Suprapubic skin (tissue), 4 donors: ENCODE measurements at regions not wholly inside any gene's neighbourhood (a gene's known extent, or its start where the extent isn't known, plus 50 kb on each side); places are given as distances from the start of the nearest gene placed in this dataset.

ENCODE experiments used
- DNase-seq, 2 donors: peaks; one replicate each; pipeline ENCODE4 v3.0.0-alpha.2; 2019; ENCODE audit warnings: low spot score in 2 of 2
- H3K27ac ChIP-seq: fragments of 200-600 bp; sonication (generic); one replicate; pipeline ENCODE4 v1.5.1; 2019
- H3K27me3 ChIP-seq: fragments of 200-600 bp; sonication (generic); one replicate; pipeline ENCODE4 v1.5.1; 2019
- H3K36me3 ChIP-seq: fragments of 200-600 bp; sonication (generic); one replicate; pipeline ENCODE4 v1.5.1; 2019
- H3K4me1 ChIP-seq: fragments of 200-600 bp; sonication (generic); one replicate; pipeline ENCODE4 v1.5.1; 2019
- H3K4me3 ChIP-seq: fragments of 200-600 bp; sonication (generic); one replicate; pipeline ENCODE4 v1.5.1; 2019; ENCODE audit warnings: mild to moderate bottlenecking
- H3K9me3 ChIP-seq: fragments of 200-600 bp; sonication (generic); one replicate; pipeline ENCODE4 v1.5.1; 2019
- EP300 ChIP-seq: sonication (generic); formaldehyde crosslinking; IDR thresholded peaks from one replicate; pipeline ENCODE4 v1.6.1; 2017; ENCODE audit warnings: antibody characterized with exemption
- POLR2A ChIP-seq, 2 donors: fragments of 450-650 bp; IDR thresholded peaks; one replicate each; pipeline ENCODE4 v1.6.1; 2017; ENCODE audit warnings: antibody characterized with exemption in 2 of 2, mild to moderate bottlenecking in 2 of 2, moderate library complexity in 2 of 2
- POLR2AphosphoS5 ChIP-seq, 3 donors: sonication (generic); formaldehyde crosslinking; IDR thresholded peaks; one replicate each; pipeline ENCODE4 v1.6.1; 2017; ENCODE audit warnings: antibody characterized with exemption in 3 of 3
- WGBS: methylation state at CpG from one replicate; pipeline ENCODE4 v1.1.5; 2018; 5-methylcytosine and 5-hydroxymethylcytosine counted together
- TF ChIP-seq, protein P1 (sequence below), 2 donors: fragments of 200-600 bp in 1 of 2; fragments of 450-650 bp in 1 of 2; sonication (generic) in 1 of 2; IDR thresholded peaks; one replicate each; pipeline ENCODE4 v1.5.1; 2016 to 2019; ENCODE audit warnings: antibody characterized with exemption in 2 of 2, mild to moderate bottlenecking in 1 of 2, moderate library complexity in 1 of 2

DNA sequence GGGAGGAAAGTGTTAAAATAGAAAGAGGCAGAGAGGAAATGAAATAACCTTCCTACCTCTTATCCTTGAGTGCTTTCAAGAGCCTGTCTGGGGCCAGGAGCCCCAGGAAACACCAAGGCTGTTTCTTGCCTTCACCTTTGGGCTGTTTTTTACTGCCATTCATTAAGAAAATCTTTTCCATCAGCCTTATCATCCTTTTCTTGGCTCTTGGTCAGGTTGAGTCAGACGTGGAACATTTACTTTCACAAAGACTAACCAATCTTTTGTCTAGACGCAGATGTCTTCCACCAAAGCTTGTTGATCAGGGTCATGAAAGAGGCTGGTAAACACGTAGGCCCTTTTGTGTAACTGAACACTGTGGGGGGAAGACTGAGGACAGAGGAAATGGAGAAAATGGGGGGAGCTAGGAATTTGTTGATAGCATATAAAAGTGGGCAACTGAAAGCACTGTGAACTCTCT, 151.0 kb upstream of the THBS1 start:
- WGBS = 28% methylated on average over 3 of the region's 3 CpGs
- Histone ChIP-seq H3K9me3 (no peaks in the 10 kb centered on the region), H3K27ac (no peak overlapping the region), H3K4me1 (peaks cover 30% of the 10 kb centered on the region), H3K27me3 (no peaks in the 10 kb centered on the region), H3K36me3 (no peaks in the 10 kb centered on the region), H3K4me3 (no peak overlapping the region)
- no peak for DNase-seq
- TF ChIP-seq EP300 = no peak
- TF ChIP-seq, protein P1, sequence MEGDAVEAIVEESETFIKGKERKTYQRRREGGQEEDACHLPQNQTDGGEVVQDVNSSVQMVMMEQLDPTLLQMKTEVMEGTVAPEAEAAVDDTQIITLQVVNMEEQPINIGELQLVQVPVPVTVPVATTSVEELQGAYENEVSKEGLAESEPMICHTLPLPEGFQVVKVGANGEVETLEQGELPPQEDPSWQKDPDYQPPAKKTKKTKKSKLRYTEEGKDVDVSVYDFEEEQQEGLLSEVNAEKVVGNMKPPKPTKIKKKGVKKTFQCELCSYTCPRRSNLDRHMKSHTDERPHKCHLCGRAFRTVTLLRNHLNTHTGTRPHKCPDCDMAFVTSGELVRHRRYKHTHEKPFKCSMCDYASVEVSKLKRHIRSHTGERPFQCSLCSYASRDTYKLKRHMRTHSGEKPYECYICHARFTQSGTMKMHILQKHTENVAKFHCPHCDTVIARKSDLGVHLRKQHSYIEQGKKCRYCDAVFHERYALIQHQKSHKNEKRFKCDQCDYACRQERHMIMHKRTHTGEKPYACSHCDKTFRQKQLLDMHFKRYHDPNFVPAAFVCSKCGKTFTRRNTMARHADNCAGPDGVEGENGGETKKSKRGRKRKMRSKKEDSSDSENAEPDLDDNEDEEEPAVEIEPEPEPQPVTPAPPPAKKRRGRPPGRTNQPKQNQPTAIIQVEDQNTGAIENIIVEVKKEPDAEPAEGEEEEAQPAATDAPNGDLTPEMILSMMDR (IDR thresholded peaks at IDR 0.05) = no peak
- no peak for TF ChIP-seq POLR2AphosphoS5 (IDR thresholded peaks at IDR 0.05)
- no peak for TF ChIP-seq POLR2A (IDR thresholded peaks at IDR 0.05)

DNA sequence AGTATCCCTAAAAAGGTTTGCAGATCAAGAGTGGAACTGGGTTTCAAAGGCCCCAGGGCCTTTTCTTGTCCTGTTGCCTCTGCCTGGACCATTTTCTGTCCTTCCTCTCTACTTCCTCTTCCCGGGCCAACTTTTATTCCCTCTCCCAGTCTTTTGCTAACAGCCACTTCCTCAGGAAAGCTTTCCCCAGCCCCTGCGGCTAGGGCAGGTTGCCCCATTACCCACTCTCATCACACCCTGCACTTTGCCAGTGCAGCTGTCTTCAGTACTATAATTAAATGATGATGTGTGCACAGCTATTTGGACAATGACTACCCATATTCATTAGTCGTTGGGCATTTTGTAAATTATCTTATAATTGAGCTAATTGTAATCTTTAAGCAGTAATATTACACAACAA, 150.5 kb upstream of the THBS1 start:
- no peak for DNase-seq
- Histone ChIP-seq H3K4me3 (no peak overlapping the region), H3K9me3 (no peaks in the 10 kb centered on the region), H3K27me3 (no peaks in the 10 kb centered on the region), H3K27ac (no peak overlapping the region), H3K36me3 (no peaks in the 10 kb centered on the region), H3K4me1 (peaks cover 31% of the 10 kb centered on the region)
- no peak for TF ChIP-seq POLR2A (IDR thresholded peaks at IDR 0.05)
- TF ChIP-seq, protein P1 (IDR thresholded peaks at IDR 0.05) = no peak
- no peak for TF ChIP-seq EP300
- no peak for TF ChIP-seq POLR2AphosphoS5 (IDR thresholded peaks at IDR 0.05)
- 74% methylated on average over 3 of the region's 3 CpGs for WGBS

DNA sequence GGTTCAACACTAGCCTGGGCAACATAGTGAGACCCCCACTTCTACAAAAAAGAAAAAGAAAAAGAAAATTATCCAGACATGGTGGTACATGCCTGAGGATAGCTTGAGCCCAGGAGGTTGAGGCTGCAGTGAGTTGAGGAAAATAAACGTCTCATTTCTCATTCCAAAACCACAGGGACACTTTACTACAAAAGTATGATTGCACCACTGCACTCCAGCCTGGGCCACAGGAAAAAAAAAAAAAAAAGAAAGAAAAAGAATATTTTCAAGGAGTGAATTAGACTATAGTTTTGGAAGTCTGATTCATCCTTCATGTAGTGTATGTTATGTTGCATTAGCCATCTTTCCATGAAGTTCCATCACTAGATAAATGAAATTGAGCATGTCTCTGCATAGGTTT, 149.5 kb upstream of the THBS1 start:
- Histone ChIP-seq H3K9me3 (no peaks in the 10 kb centered on the region), H3K27me3 (no peaks in the 10 kb centered on the region), H3K36me3 (no peaks in the 10 kb centered on the region), H3K4me1 (peaks cover 31% of the 10 kb centered on the region), H3K27ac (no peak overlapping the region), H3K4me3 (no peak overlapping the region)
- 67% methylated on average over 1 of the region's 1 CpG for WGBS
- DNase-seq = no peak
- TF ChIP-seq POLR2A (IDR thresholded peaks at IDR 0.05) (no peak), POLR2AphosphoS5 (IDR thresholded peaks at IDR 0.05) (no peak), EP300 (no peak)
- TF ChIP-seq, protein P1 (IDR thresholded peaks at IDR 0.05) = no peak

DNA sequence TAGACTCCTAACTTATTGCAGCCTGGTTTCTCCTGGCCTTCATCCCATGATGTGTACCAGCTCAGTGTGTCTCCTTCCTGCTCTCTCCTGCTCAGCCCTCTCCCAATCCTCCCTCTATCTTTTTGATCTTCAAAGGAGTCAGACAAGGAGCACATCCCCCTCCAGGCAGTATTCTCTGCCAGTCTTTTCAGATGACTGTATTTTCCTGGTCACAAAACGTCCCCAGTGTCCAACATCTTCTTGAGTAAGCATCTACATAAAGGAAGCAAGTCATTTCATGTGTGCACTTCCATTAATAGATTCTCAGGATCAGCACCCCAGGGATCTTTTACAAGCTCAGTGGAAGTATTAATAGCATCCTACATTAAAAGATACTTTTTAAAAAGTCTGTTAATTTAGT, 148.9 kb upstream of the THBS1 start:
- WGBS = 20% methylated on average over 1 of the region's 1 CpG
- H3K9me3 ChIP-seq = no peaks in the 10 kb centered on the region
- DNase-seq = no peak
- TF ChIP-seq POLR2AphosphoS5 (IDR thresholded peaks at IDR 0.05) (no peak), POLR2A (IDR thresholded peaks at IDR 0.05) (no peak), EP300 (no peak)
- TF ChIP-seq, protein P1 (IDR thresholded peaks at IDR 0.05) = no peak
- H3K36me3 ChIP-seq = no peaks in the 10 kb centered on the region
- no peak overlapping the region for H3K27ac ChIP-seq
- H3K4me3 ChIP-seq = no peak overlapping the region
- H3K4me1 ChIP-seq = peaks cover 31% of the 10 kb centered on the region
- H3K27me3 ChIP-seq = no peaks in the 10 kb centered on the region

DNA sequence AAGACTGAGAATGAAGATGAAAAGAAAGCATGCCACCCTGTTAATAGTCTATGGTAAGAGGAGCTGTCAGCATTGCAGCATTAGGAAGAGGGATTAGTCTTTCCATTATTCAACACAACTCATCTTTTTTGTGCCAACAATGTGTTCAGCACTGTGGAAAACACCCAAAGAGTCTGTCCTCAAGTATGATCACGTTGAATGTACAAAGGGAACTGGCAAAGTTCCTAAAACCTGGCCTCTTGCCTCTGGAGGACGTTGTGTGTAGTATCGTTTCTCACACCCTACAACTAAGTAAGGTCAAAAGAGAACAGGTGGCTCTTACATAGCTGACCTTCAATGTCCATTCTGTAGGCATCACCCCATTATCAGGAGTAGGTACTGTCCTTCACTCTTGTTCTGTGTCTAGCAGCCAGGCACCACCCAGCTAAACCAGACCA, 147.9 kb upstream of the THBS1 start:
- 35% methylated on average over 3 of the region's 3 CpGs for WGBS
- no peak for DNase-seq
- no peaks in the 10 kb centered on the region for H3K27me3 ChIP-seq
- TF ChIP-seq EP300 = no peak
- TF ChIP-seq, protein P1 (IDR thresholded peaks at IDR 0.05) = no peak
- no peak for TF ChIP-seq POLR2A (IDR thresholded peaks at IDR 0.05)
- TF ChIP-seq POLR2AphosphoS5 (IDR thresholded peaks at IDR 0.05) = no peak
- no peak overlapping the region for H3K27ac ChIP-seq
- no peak overlapping the region for H3K4me3 ChIP-seq
- no peaks in the 10 kb centered on the region for H3K9me3 ChIP-seq
- H3K36me3 ChIP-seq = no peaks in the 10 kb centered on the region
- H3K4me1 ChIP-seq = peaks cover 27% of the 10 kb centered on the region
